ENCODE measurements at regions not wholly inside any gene's neighbourhood (a gene's known extent, or its start where the extent isn't known, plus 50 kb on each side); places are given as distances from the start of the nearest gene placed in this dataset.

GRCh38 chr7:82668676-82669075, 225.1 kb upstream of the CACNA2D1 start:
- no peak for TF ChIP-seq CTCF (IDR thresholded peaks at IDR 0.05)
- TF ChIP-seq EZH2 (IDR thresholded peaks at IDR 0.05; ENCODE audit: borderline replicate concordance, insufficient read depth, low read depth, low read length, poor library complexity, severe bottlenecking) = no peak

Data from B cell (primary cell).